MM.1S (cell line): ENCODE measurements at regions not wholly inside any gene's neighbourhood (a gene's known extent, or its start where the extent isn't known, plus 50 kb on each side); places are given as distances from the start of the nearest gene placed in this dataset.

ENCODE experiments used
- CTCF ChIP-seq: fragments of 300-600 bp; sonication (generic); IDR thresholded peaks from 2 replicates; pipeline ENCODE4 v1.5.1; 2016; ENCODE audit warnings: antibody characterized with exemption, low read length, mixed read lengths
- EZH2 ChIP-seq: fragments of 300-600 bp; sonication (generic); optimal IDR thresholded peaks from 2 replicates; pipeline ENCODE3; 2017; ENCODE audit warnings: low read depth, mild to moderate bottlenecking, antibody characterized with exemption, low read length, mixed read lengths

DNA sequence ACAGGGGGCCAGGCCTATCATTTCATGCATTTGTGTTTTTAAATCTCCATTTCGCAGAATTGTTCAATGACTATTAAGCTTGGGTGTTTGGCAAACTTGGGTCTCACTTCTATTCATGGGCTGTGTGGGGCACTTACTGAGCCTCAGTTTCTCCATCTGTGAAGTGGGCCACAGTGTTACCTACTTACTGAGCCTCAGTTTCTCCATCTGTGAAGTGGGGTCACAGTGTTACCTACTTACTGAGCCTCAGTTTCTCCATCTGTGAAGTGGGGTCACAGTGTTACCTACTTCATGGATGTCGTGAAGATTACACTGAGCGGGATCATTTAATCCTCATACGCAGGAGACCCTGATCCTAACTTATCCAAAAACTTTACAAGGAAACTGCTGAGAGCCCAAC, 115.1 kb upstream of the STX18 start:
- TF ChIP-seq EZH2 (no peak), CTCF (no peak)
